T-helper 2 cell treated with Interferon-gamma antibody and Interleukin-4, amounts not matched to agents 100 ng/mL and 5 ng/mL, for 36 hours (primary cell): ENCODE measurements at regions not wholly inside any gene's neighbourhood (a gene's known extent, or its start where the extent isn't known, plus 50 kb on each side); places are given as distances from the start of the nearest gene placed in this dataset.

Experiments
- intact Hi-C: fragments of 100-400 bp; cut with micrococcal nuclease; formaldehyde crosslinking; loops from one replicate; pipeline ENCODE4 v1.15.1; 2023

GRCh38 chr18:39435996-39436395, 1870.4 kb upstream of the CELF4 start:
- intact Hi-C loops, result no loop called here

- intact Hi-C loops, result no loop called here
Measured at GRCh38 chr18:39435209-39435608, 1869.6 kb upstream of the CELF4 start.

GRCh38 chr18:39434223-39434920, 1868.8 kb upstream of the CELF4 start:
- intact Hi-C loops, result no loop called here

GRCh38 chr18:39425172-39425850, 1859.7 kb upstream of the CELF4 start:
- intact Hi-C loops, result no loop called here

GRCh38 chr18:39424261-39424660, 1858.7 kb upstream of the CELF4 start:
- intact Hi-C loops, result no loop called here

- intact Hi-C loops, result no loop called here
Measured at GRCh38 chr18:39421276-39421675, 1855.7 kb upstream of the CELF4 start.

- intact Hi-C loops, result no loop called here
Measured at GRCh38 chr18:39419315-39419714, 1853.7 kb upstream of the CELF4 start.

GRCh38 chr18:39415471-39415870, 1849.9 kb upstream of the CELF4 start:
- intact Hi-C loops, result no loop called here

GRCh38 chr18:39414009-39414700, 1848.6 kb upstream of the CELF4 start:
- intact Hi-C loops, result no loop called here

- intact Hi-C loops, result no loop called here
Measured at GRCh38 chr18:39406941-39407340, 1841.3 kb upstream of the CELF4 start.

GRCh38 chr18:39403121-39403520, 1837.5 kb upstream of the CELF4 start:
- intact Hi-C loops, result no loop called here

- intact Hi-C loops, result no loop called here
Measured at GRCh38 chr18:39399662-39400061, 1834.1 kb upstream of the CELF4 start.

- intact Hi-C loops, result no loop called here
Measured at GRCh38 chr18:39396168-39396567, 1830.6 kb upstream of the CELF4 start.

GRCh38 chr18:39389800-39390379, 1824.3 kb upstream of the CELF4 start:
- intact Hi-C loops, result no loop called here

GRCh38 chr18:39380866-39381265, 1815.3 kb upstream of the CELF4 start:
- intact Hi-C loops, result no loop called here

GRCh38 chr18:39380186-39380725, 1814.7 kb upstream of the CELF4 start:
- intact Hi-C loops, result no loop called here

GRCh38 chr18:39375066-39375465, 1809.5 kb upstream of the CELF4 start:
- intact Hi-C loops, result no loop called here

GRCh38 chr18:39371996-39372395, 1806.4 kb upstream of the CELF4 start:
- intact Hi-C loops, result no loop called here

GRCh38 chr18:39366656-39367055, 1801.1 kb upstream of the CELF4 start:
- intact Hi-C loops, result no loop called here

GRCh38 chr18:39365836-39366485, 1800.4 kb upstream of the CELF4 start:
- intact Hi-C loops, result no loop called here

GRCh38 chr18:39360072-39360471, 1794.5 kb upstream of the CELF4 start:
- intact Hi-C loops, result no loop called here
